Cardiac muscle cell (in vitro differentiated cells and primary cell): ENCODE measurements at regions not wholly inside any gene's neighbourhood (a gene's known extent, or its start where the extent isn't known, plus 50 kb on each side); places are given as distances from the start of the nearest gene placed in this dataset.

Source experiments
- DNase-seq, 2 donors: peaks; one replicate each; pipeline versions ENCODE4 v3.0.0 to v3.0.0-alpha.2; 2010 to 2017; ENCODE audit warnings: low read depth in 1 of 2, low spot score in 1 of 2
- H3K27ac ChIP-seq: fragments of 200-600 bp; sonication (generic); 2 replicates; pipeline ENCODE4 v1.5.1; 2016
- H3K27me3 ChIP-seq: fragments of 200-600 bp; sonication (generic); 2 replicates; pipeline ENCODE4 v1.6.0; 2016; ENCODE audit warnings: control low read depth
- H3K36me3 ChIP-seq: fragments of 200-600 bp; sonication (generic); 2 replicates; pipeline ENCODE4 v1.5.1; 2016; ENCODE audit warnings: control low read depth
- H3K4me1 ChIP-seq: fragments of 200-600 bp; sonication (generic); 2 replicates; pipeline ENCODE4 v1.8.1; 2017; ENCODE audit warnings: low read depth, mild to moderate bottlenecking, mixed run types
- H3K4me3 ChIP-seq: fragments of 200-600 bp; sonication (generic); 2 replicates; pipeline ENCODE4 v1.5.1; 2016; ENCODE audit warnings: mild to moderate bottlenecking
- H3K9me3 ChIP-seq: fragments of 200-600 bp; sonication (generic); 2 replicates; pipeline ENCODE4 v1.5.1; 2017; ENCODE audit warnings: low read depth, mild to moderate bottlenecking, control low read depth
- CTCF ChIP-seq: IDR thresholded peaks from 2 replicates; pipeline ENCODE4 v1.5.1; 2012; ENCODE audit warnings: low read depth, mild to moderate bottlenecking, low read length

GRCh38 chr12:11482955-11483354 is 87.6 kb upstream of the PRB2 start:
- no peak overlapping the region for H3K27ac ChIP-seq
- H3K27me3 ChIP-seq: peaks cover 3% of the 10 kb centered on the region
- no peaks in the 10 kb centered on the region for H3K4me1 ChIP-seq
- no peaks in the 10 kb centered on the region for H3K9me3 ChIP-seq
- no peaks in the 10 kb centered on the region for H3K36me3 ChIP-seq
- H3K4me3 ChIP-seq: no peak overlapping the region
- no peak for DNase-seq
- TF ChIP-seq CTCF: no peak

GRCh38 chr12:11486623-11487444 is 91.5 kb upstream of the PRB2 start:
- no peak overlapping the region for H3K27ac ChIP-seq
- H3K4me3 ChIP-seq: no peak overlapping the region
- DNase-seq: peak; percentile 90 to 92
- no peaks in the 10 kb centered on the region for H3K9me3 ChIP-seq
- H3K4me1 ChIP-seq: no peaks in the 10 kb centered on the region
- peak; percentile 97 for TF ChIP-seq CTCF
- H3K36me3 ChIP-seq: no peaks in the 10 kb centered on the region
- peaks cover 19% of the 10 kb centered on the region for H3K27me3 ChIP-seq

GRCh38 chr12:11496157-11496851 is 100.9 kb upstream of the PRB2 start:
- H3K4me1 ChIP-seq: peaks cover 3% of the 10 kb centered on the region
- H3K27me3 ChIP-seq: peaks cover 34% of the 10 kb centered on the region
- H3K27ac ChIP-seq: no peak overlapping the region
- H3K4me3 ChIP-seq: no peak overlapping the region
- H3K36me3 ChIP-seq: no peaks in the 10 kb centered on the region
- DNase-seq: no peak
- no peak for TF ChIP-seq CTCF
- H3K9me3 ChIP-seq: no peaks in the 10 kb centered on the region

GRCh38 chr12:11497438-11497837 is 102.1 kb upstream of the PRB2 start:
- Histone ChIP-seq H3K9me3 (no peaks in the 10 kb centered on the region), H3K27me3 (peaks cover 44% of the 10 kb centered on the region), H3K4me1 (peaks cover 3% of the 10 kb centered on the region), H3K36me3 (no peaks in the 10 kb centered on the region), H3K27ac (no peak overlapping the region), H3K4me3 (no peak overlapping the region)
- no peak for TF ChIP-seq CTCF
- DNase-seq: no peak

GRCh38 chr12:11497995-11498394 is 102.6 kb upstream of the PRB2 start:
- no peak for DNase-seq
- Histone ChIP-seq H3K27ac (no peak overlapping the region), H3K4me1 (peaks cover 3% of the 10 kb centered on the region), H3K36me3 (no peaks in the 10 kb centered on the region), H3K9me3 (no peaks in the 10 kb centered on the region), H3K27me3 (peaks cover 45% of the 10 kb centered on the region), H3K4me3 (no peak overlapping the region)
- no peak for TF ChIP-seq CTCF
